Heart left ventricle (tissue), 16 donors: ENCODE measurements at regions not wholly inside any gene's neighbourhood (a gene's known extent, or its start where the extent isn't known, plus 50 kb on each side); places are given as distances from the start of the nearest gene placed in this dataset.

Experiments used
- ATAC-seq, 4 donors: fragments of 200-7000 bp; cut with Tn5 transposase; one replicate each; pipeline ENCODE4 v1.9.1; 2020 to 2022; ENCODE audit warnings: moderate library complexity in 4 of 4, mild to moderate bottlenecking in 3 of 4, moderate number of reproducible peaks in 1 of 4
- DNase-seq, 5 donors: peaks; one replicate each; pipeline ENCODE4 v3.0.0-alpha.2; 2020
- H3K27ac ChIP-seq, 12 donors: fragments of 200-600 bp; sonication (generic) in 4 of 12; one replicate each; pipeline versions ENCODE4 v1.5.0 to v1.8.0; 2016 to 2022; ENCODE audit warnings: mild to moderate bottlenecking in 2 of 12
- H3K27me3 ChIP-seq, 9 donors: fragments of 200-600 bp; sonication (generic) in 2 of 9; one replicate each; pipeline versions ENCODE4 v1.5.1 to v1.8.0; 2016 to 2022; ENCODE audit warnings: mild to moderate bottlenecking in 3 of 9
- H3K36me3 ChIP-seq, 9 donors: fragments of 200-600 bp; sonication (generic) in 2 of 9; one replicate each; pipeline versions ENCODE4 v1.5.0 to v1.8.0; 2018 to 2022; ENCODE audit warnings: mild to moderate bottlenecking in 2 of 9
- H3K4me1 ChIP-seq, 12 donors: fragments of 200-600 bp; sonication (generic) in 4 of 12; one replicate each; pipeline versions ENCODE4 v1.5.0 to v1.8.0; 2016 to 2022; ENCODE audit warnings: mild to moderate bottlenecking in 3 of 12
- H3K4me3 ChIP-seq, 12 donors: fragments of 200-600 bp; sonication (generic) in 4 of 12; one replicate each; pipeline versions ENCODE4 v1.5.0 to v1.8.0; 2017 to 2022; ENCODE audit warnings: mild to moderate bottlenecking in 9 of 12, moderate library complexity in 4 of 12
- H3K9me3 ChIP-seq, 12 donors: fragments of 200-600 bp; sonication (generic) in 4 of 12; one replicate each; pipeline versions ENCODE4 v1.5.0 to v1.8.0; 2016 to 2022; ENCODE audit warnings: mild to moderate bottlenecking in 1 of 12
- POLR2A ChIP-seq, 2 donors: fragments of 450-650 bp; IDR thresholded peaks; one replicate each; pipeline ENCODE4 v1.6.1; 2017; ENCODE audit warnings: antibody characterized with exemption in 2 of 2, mild to moderate bottlenecking in 2 of 2, moderate library complexity in 2 of 2
- WGBS, 4 donors: extraction: QIAGEN DNeasy Blood & Tissue Kit in 2 of 4; methylation state at CpG; one replicate each; pipeline versions ENCODE4 v1.1.5 to v1.1.7; 2013 to 2018; 5-methylcytosine and 5-hydroxymethylcytosine counted together
- intact Hi-C, 10 donors: fragments of 100-400 bp; cut with DNase I; formaldehyde crosslinking; loops; one replicate each; pipeline versions ENCODE4 v1.11.1 to v1.14.2; 2022
- TF ChIP-seq, protein P1 (sequence below), 12 donors: fragments of 200-600 bp; sonication (generic) in 4 of 12; IDR thresholded peaks; one replicate each; pipeline versions ENCODE4 v1.5.0 to v1.8.0; 2018 to 2022; ENCODE audit warnings: antibody characterized with exemption in 12 of 12, mild to moderate bottlenecking in 5 of 12
- donor health status: ischemic (EF 13 %, LVEDD 7.1; RV severe dilation, severe dysfunction).
- donor health status: healthy with polysubstance abuse.
- donor health status: DM: no; HTN: yes; CAD: no.
- donor health status: DM: no; HTN: no; CAD: no.
- donor health status: ischemic (EF 25% LVEDD 6.9; RV normal size, moderate dysfunction).
- donor health status: ischemic (EF 25% LVEDD 5.7; RV mildly dilated, moderate dysfunction).
- donor health status: healthy.
- donor health status: DM: yes; HTN: yes; CAD: no.
- donor health status: ischemic (EF 35%, LVEDD 5.7; RV mildly dilated, moderate dysfunction).
- donor health status: nonischemic (EF 11% LVEDD 7.7; RV severe dilation, severe dysfunction).
- donor health status: DM: yes; HTN: yes; CAD: no.
- donor health status: PGD.
- donor health status: ischemic (EF 29% LVEDD 5.4; RV normal size, mild dysfunction).
- donor health status: nonischemic (EF 23%, LVEDD 6.1; RV moderate dilation, normal function).

DNA sequence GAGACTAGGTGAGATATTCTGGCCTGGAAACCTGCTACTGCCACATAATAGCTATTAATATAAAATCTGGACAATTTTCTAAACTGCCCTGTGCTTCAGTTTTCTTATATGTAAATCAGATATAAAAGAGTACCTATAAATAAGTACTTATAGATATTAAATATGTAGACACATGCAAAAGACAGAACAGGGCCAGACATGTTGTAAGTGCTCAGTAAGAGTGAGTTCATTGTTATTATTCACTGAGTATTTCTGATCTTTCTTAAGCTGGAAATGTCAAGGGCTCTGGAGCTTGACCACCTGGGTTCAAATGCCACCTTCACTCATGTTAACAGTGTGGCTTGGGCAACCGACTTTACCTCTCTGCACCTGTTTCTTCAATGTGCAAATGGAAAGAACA, 179.8 kb downstream of the GALC start:
- Histone ChIP-seq H3K4me3 (no peak overlapping the region), H3K27me3 (no peaks in the 10 kb centered on the region), H3K27ac (no peak overlapping the region), H3K4me1 (no peaks in the 10 kb centered on the region), H3K9me3 (peaks cover 0 to 4% (median 0%) of the 10 kb centered on the region in 12 donors), H3K36me3 (no peaks in the 10 kb centered on the region)
- intact Hi-C loops, result no loop called here
- DNase-seq, result no peak
- WGBS, 4 donors, result 85 to 100% (median 88%) methylated on average over 1 of the region's 1 CpG
- no peak for ATAC-seq
- no peak for TF ChIP-seq POLR2A (IDR thresholded peaks at IDR 0.05)
- TF ChIP-seq, protein P1, sequence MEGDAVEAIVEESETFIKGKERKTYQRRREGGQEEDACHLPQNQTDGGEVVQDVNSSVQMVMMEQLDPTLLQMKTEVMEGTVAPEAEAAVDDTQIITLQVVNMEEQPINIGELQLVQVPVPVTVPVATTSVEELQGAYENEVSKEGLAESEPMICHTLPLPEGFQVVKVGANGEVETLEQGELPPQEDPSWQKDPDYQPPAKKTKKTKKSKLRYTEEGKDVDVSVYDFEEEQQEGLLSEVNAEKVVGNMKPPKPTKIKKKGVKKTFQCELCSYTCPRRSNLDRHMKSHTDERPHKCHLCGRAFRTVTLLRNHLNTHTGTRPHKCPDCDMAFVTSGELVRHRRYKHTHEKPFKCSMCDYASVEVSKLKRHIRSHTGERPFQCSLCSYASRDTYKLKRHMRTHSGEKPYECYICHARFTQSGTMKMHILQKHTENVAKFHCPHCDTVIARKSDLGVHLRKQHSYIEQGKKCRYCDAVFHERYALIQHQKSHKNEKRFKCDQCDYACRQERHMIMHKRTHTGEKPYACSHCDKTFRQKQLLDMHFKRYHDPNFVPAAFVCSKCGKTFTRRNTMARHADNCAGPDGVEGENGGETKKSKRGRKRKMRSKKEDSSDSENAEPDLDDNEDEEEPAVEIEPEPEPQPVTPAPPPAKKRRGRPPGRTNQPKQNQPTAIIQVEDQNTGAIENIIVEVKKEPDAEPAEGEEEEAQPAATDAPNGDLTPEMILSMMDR (IDR thresholded peaks at IDR 0.05), result no peak

DNA sequence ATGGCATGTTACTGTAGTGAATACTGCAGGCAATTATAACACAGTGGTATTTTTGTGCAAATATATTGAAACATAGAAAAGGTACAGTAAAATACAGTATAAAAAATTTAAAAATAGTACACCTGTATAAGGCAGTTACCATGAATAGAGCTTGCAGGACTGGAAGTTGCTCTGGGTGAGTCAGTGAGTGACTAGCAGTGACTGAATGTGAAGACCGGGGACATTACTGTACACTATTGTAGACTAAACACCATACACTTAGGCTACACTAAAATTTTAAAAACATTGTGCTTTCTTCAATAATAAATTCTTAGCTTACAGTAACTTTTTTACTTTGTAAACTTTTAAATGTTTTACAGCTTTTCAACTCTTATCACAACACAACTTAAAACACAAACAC, 181.7 kb downstream of the GALC start:
- H3K27ac ChIP-seq, result no peak overlapping the region
- no peaks in the 10 kb centered on the region for H3K36me3 ChIP-seq
- WGBS, 4 donors, result 97 to 100% (median 98%) methylated on average over 1 of the region's 1 CpG
- no peak for DNase-seq
- no peak overlapping the region for H3K4me3 ChIP-seq
- no peaks in the 10 kb centered on the region for H3K9me3 ChIP-seq
- H3K4me1 ChIP-seq, result no peaks in the 10 kb centered on the region
- TF ChIP-seq POLR2A (IDR thresholded peaks at IDR 0.05), result no peak
- TF ChIP-seq, protein P1 (IDR thresholded peaks at IDR 0.05), result no peak
- no peak for ATAC-seq
- intact Hi-C loops, result no loop called here
- no peaks in the 10 kb centered on the region for H3K27me3 ChIP-seq

DNA sequence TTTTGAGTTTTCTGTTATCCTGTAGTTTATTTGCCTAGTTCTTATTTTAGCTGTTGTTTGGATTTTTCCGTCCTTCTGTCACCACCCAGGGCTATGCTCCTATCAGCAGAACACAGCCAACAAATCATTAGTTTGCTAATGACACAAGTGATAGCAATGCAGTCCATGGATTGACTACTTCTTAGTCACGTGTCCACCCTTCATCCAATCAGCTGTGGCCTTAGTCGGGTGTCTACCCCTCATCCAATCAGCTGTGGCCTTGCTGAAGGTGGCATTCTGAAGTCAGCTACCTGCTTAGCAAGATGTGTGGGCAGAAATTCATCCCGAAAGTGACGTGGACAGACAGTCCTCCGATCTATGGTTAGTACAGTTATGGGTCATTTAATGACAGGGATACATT, 182.3 kb downstream of the GALC start:
- no peaks in the 10 kb centered on the region for H3K9me3 ChIP-seq
- no peak for ATAC-seq
- TF ChIP-seq, protein P1 (IDR thresholded peaks at IDR 0.05), result no peak
- no peak for TF ChIP-seq POLR2A (IDR thresholded peaks at IDR 0.05)
- intact Hi-C loops, result no loop called here
- H3K4me3 ChIP-seq, result no peak overlapping the region
- no peaks in the 10 kb centered on the region for H3K36me3 ChIP-seq
- H3K27ac ChIP-seq, result no peak overlapping the region
- no peak for DNase-seq
- H3K4me1 ChIP-seq, result no peaks in the 10 kb centered on the region
- WGBS, 4 donors, result 71 to 77% (median 75%) methylated on average over 6 of the region's 6 CpGs
- H3K27me3 ChIP-seq, result no peaks in the 10 kb centered on the region

DNA sequence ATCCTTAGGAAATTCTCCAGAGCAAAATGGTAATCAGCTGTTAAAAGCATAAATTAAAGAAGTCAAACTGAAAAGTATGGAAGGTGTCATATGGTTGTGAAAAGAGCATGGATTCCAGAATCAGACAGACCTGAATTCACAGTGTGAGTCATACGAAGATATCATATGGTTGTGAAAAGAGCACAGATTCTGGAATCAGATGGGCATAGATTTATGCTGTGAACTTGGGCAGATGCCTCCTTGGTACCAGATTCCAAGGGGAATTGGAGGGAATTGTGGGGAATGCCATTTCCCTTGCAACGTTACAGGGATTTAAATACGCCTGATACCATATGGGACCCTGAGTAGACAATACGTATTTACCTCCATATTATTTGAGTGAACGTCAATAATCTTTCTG, 183.7 kb downstream of the GALC start:
- H3K36me3 ChIP-seq, result no peaks in the 10 kb centered on the region
- intact Hi-C loops, result loop anchor here in 4 of 10 donors (5.0 kb wide), 1 partner anchor 88 kb away; no protein-coding TSS in a partner anchor
- no peak for ATAC-seq
- no peaks in the 10 kb centered on the region for H3K27me3 ChIP-seq
- DNase-seq, result no peak
- no peak overlapping the region for H3K27ac ChIP-seq
- no peaks in the 10 kb centered on the region for H3K4me1 ChIP-seq
- H3K4me3 ChIP-seq, result no peak overlapping the region
- TF ChIP-seq POLR2A (IDR thresholded peaks at IDR 0.05), result no peak
- TF ChIP-seq, protein P1 (IDR thresholded peaks at IDR 0.05), result no peak
- 75 to 93% (median 84%) methylated on average over 5 of the region's 5 CpGs for WGBS, 4 donors
- no peaks in the 10 kb centered on the region for H3K9me3 ChIP-seq
